ENCODE measurements at regions not wholly inside any gene's neighbourhood (a gene's known extent, or its start where the extent isn't known, plus 50 kb on each side); places are given as distances from the start of the nearest gene placed in this dataset.

- intact Hi-C loops (cut with DNase I) = no loop called here
- ATAC-seq = no peak
These were observed 510.1 kb upstream of the AUTS2 start for GRCh38 chr7:69088185-69088584.

GRCh38 chr7:69090936-69091335 lies 507.3 kb upstream of the AUTS2 start:
- H3K4me3 ChIP-seq = no peak overlapping the region
- intact Hi-C loops (cut with DNase I) = no loop called here
- no peaks in the 10 kb centered on the region for H3K27me3 ChIP-seq
- ATAC-seq = no peak
- DNase-seq = no peak
- no peaks in the 10 kb centered on the region for H3K4me1 ChIP-seq
- no peak for TF ChIP-seq CTCF (IDR thresholded peaks at IDR 0.05)
- no peaks in the 10 kb centered on the region for H3K36me3 ChIP-seq
- H3K9me3 ChIP-seq = peaks cover 0 to 26% of the 10 kb centered on the region in 2 donors
- no peak overlapping the region for H3K27ac ChIP-seq

More at GRCh38 chr7:69088185-69088584, 510.1 kb upstream of the AUTS2 start:
- no peak for TF ChIP-seq CTCF (IDR thresholded peaks at IDR 0.05)
- no peak for DNase-seq
- H3K9me3 ChIP-seq = peaks cover 0 to 7% of the 10 kb centered on the region in 2 donors
- no peaks in the 10 kb centered on the region for H3K36me3 ChIP-seq
- H3K4me1 ChIP-seq = no peaks in the 10 kb centered on the region
- H3K4me3 ChIP-seq = no peak overlapping the region
- no peak overlapping the region for H3K27ac ChIP-seq
- no peaks in the 10 kb centered on the region for H3K27me3 ChIP-seq

GRCh38 chr7:69091521-69091920 lies 506.8 kb upstream of the AUTS2 start:
- no peak for ATAC-seq
- Histone ChIP-seq H3K27me3 (no peaks in the 10 kb centered on the region), H3K4me1 (no peaks in the 10 kb centered on the region), H3K4me3 (no peak overlapping the region), H3K27ac (no peak overlapping the region), H3K9me3 (peaks cover 0 to 26% of the 10 kb centered on the region in 2 donors), H3K36me3 (no peaks in the 10 kb centered on the region)
- TF ChIP-seq CTCF (IDR thresholded peaks at IDR 0.05) = no peak
- intact Hi-C loops (cut with DNase I) = no loop called here
- no peak for DNase-seq

- Histone ChIP-seq H3K4me1 (no peaks in the 10 kb centered on the region), H3K27ac (no peak overlapping the region), H3K27me3 (no peaks in the 10 kb centered on the region), H3K9me3 (peaks cover 0 to 26% of the 10 kb centered on the region in 2 donors), H3K36me3 (no peaks in the 10 kb centered on the region), H3K4me3 (no peak overlapping the region)
- TF ChIP-seq CTCF (IDR thresholded peaks at IDR 0.05) = no peak
- intact Hi-C loops (cut with DNase I) = no loop called here
- ATAC-seq (no peak), DNase-seq (no peak)
These were observed 503.1 kb upstream of the AUTS2 start for GRCh38 chr7:69095127-69095526.

GRCh38 chr7:69095649-69096048 lies 502.6 kb upstream of the AUTS2 start:
- ATAC-seq = no peak
- intact Hi-C loops (cut with DNase I) = no loop called here
- Histone ChIP-seq H3K27ac (no peak overlapping the region), H3K9me3 (peaks cover 0 to 26% of the 10 kb centered on the region in 2 donors), H3K4me1 (no peaks in the 10 kb centered on the region), H3K36me3 (no peaks in the 10 kb centered on the region), H3K27me3 (no peaks in the 10 kb centered on the region), H3K4me3 (no peak overlapping the region)
- TF ChIP-seq CTCF (IDR thresholded peaks at IDR 0.05) = no peak
- no peak for DNase-seq
